Suppressor macrophage treated with lipopolysaccharide for 4 hours (primary cell): ENCODE measurements at regions not wholly inside any gene's neighbourhood (a gene's known extent, or its start where the extent isn't known, plus 50 kb on each side); places are given as distances from the start of the nearest gene placed in this dataset.
"Not testable (repeated sequence)": the region's sequence is repeated elsewhere in the genome, so short reads cannot be mapped to it uniquely, and the experiment has no call there.

Experiments
- DNase-seq: peaks from one replicate; pipeline ENCODE4 v3.0.0-alpha.2; 2020

GRCh38 chr17:6373599-6373998, 61.3 kb downstream of the AIPL1 start:
- DNase-seq, result not testable (repeated sequence)

- DNase-seq, result no peak
Measured at GRCh38 chr17:6366221-6366666, 68.7 kb downstream of the AIPL1 start.

- DNase-seq, result peak; percentile 2
Measured at GRCh38 chr17:6365200-6365943, 69.5 kb downstream of the AIPL1 start.

- DNase-seq, result no peak
Measured at GRCh38 chr17:6361733-6362132, 73.2 kb downstream of the AIPL1 start.

- DNase-seq, result no peak
Measured at GRCh38 chr17:6358131-6358530, 76.8 kb downstream of the AIPL1 start.

- DNase-seq, result no peak
Measured at GRCh38 chr17:6356562-6356961, 78.4 kb downstream of the AIPL1 start.

GRCh38 chr17:6355196-6355595, 79.7 kb downstream of the AIPL1 start:
- no peak for DNase-seq

GRCh38 chr17:6352801-6353560, 81.9 kb downstream of the AIPL1 start:
- no peak for DNase-seq

- DNase-seq, result no peak
Measured at GRCh38 chr17:6352016-6352415, 82.9 kb downstream of the AIPL1 start.

GRCh38 chr17:6350806-6351205, 84.1 kb downstream of the AIPL1 start:
- DNase-seq, result no peak

- no peak for DNase-seq
Measured at GRCh38 chr17:6348891-6349290, 86.0 kb downstream of the AIPL1 start.

- no peak for DNase-seq
Measured at GRCh38 chr17:6347776-6348175, 87.1 kb downstream of the AIPL1 start.

GRCh38 chr17:6346986-6347385, 87.9 kb downstream of the AIPL1 start:
- DNase-seq, result no peak

- no peak for DNase-seq
Measured at GRCh38 chr17:6346156-6346786, 88.7 kb downstream of the AIPL1 start.

- no peak for DNase-seq
Measured at GRCh38 chr17:6343736-6344135, 91.2 kb downstream of the AIPL1 start.

- no peak for DNase-seq
Measured at GRCh38 chr17:6343191-6343590, 91.7 kb downstream of the AIPL1 start.

- DNase-seq, result no peak
Measured at GRCh38 chr17:6340708-6341107, 94.2 kb downstream of the AIPL1 start.

GRCh38 chr17:6334386-6334785, 100.5 kb downstream of the AIPL1 start:
- DNase-seq, result no peak

- DNase-seq, result no peak
Measured at GRCh38 chr17:6330936-6331335, 104.0 kb downstream of the AIPL1 start.

GRCh38 chr17:6328279-6328678, 106.6 kb downstream of the AIPL1 start:
- no peak for DNase-seq

GRCh38 chr17:6327007-6327406, 107.9 kb downstream of the AIPL1 start:
- DNase-seq, result no peak

- DNase-seq, result no peak
Measured at GRCh38 chr17:6326483-6326882, 108.4 kb downstream of the AIPL1 start.

- DNase-seq, result no peak
Measured at GRCh38 chr17:6325741-6326140, 109.2 kb downstream of the AIPL1 start.

GRCh38 chr17:6325051-6325450, 109.9 kb downstream of the AIPL1 start:
- DNase-seq, result no peak
